B cell (primary cell): ENCODE measurements at regions not wholly inside any gene's neighbourhood (a gene's known extent, or its start where the extent isn't known, plus 50 kb on each side); places are given as distances from the start of the nearest gene placed in this dataset.

ENCODE experiments used
- ATAC-seq: fragments of 200-7000 bp; cut with Tn5 transposase; one replicate; pipeline ENCODE4 v1.10.0; 2021; ENCODE audit warnings: low read depth, mild to moderate bottlenecking, moderate number of reproducible peaks, moderate library complexity
- CTCF ChIA-PET: fragments of 350-600 bp; sonication (Branson Sonifier 250); formaldehyde crosslinking; loops from one replicate; lab custom pipeline; 2021; ENCODE audit warnings: antibody characterized with exemption, inconsistent platforms; lab: Charles Lee
- POLR2A ChIA-PET: fragments of 350-600 bp; sonication (Branson Sonifier 250); formaldehyde crosslinking; loops from one replicate; lab custom pipeline; 2021; ENCODE audit warnings: antibody characterized with exemption; lab: Charles Lee
- DNase-seq: peaks from one replicate; pipeline ENCODE4 v3.0.0; 2013
- H2AFZ ChIP-seq: 2 replicates; pipeline ENCODE4 v1.6.1; 2012; ENCODE audit warnings: mild to moderate bottlenecking, low read depth, low read length; ENCODE audit not compliant: insufficient read depth, poor library complexity, severe bottlenecking
- H3K27ac ChIP-seq, 2 donors: 1 replicate in 1 of 2; 2 replicates in 1 of 2; pipeline ENCODE4 v1.5.1; 2012 to 2013; ENCODE audit warnings: low read length in 2 of 2, mild to moderate bottlenecking in 2 of 2, moderate library complexity in 1 of 2
- H3K27me3 ChIP-seq, 4 experiments: fragments of 200-600 bp in 1 of 4; sonication (generic) in 1 of 4; replicated peaks in 1 of 4; 1 replicate in 2 of 4; 2 replicates in 2 of 4; pipeline versions ENCODE4 v1.6.1 to v1.7.0; 2013 to 2016; ENCODE audit warnings: low read length in 3 of 4, mild to moderate bottlenecking in 2 of 4, mixed read lengths in 1 of 4, moderate library complexity in 1 of 4; ENCODE audit not compliant: insufficient read depth in 4 of 4, control insufficient read depth in 3 of 4; ENCODE audit errors: control extremely low read depth in 1 of 4
- H3K36me3 ChIP-seq, 2 experiments: replicated peaks in 1 of 2; 1 replicate in 1 of 2; 2 replicates in 1 of 2; pipeline versions ENCODE4 v1.6.1 to v1.7.1; 2013; ENCODE audit warnings: low read length in 1 of 2; ENCODE audit not compliant: insufficient read depth in 2 of 2, control insufficient read depth in 1 of 2; ENCODE audit errors: control extremely low read depth in 1 of 2, extremely low read depth in 1 of 2
- H3K4me1 ChIP-seq, 2 donors: fragments of 200-600 bp in 1 of 2; sonication (generic) in 1 of 2; 1 replicate in 1 of 2; 2 replicates in 1 of 2; pipeline versions ENCODE4 v1.5.1 to v1.6.1; 2013 to 2017; ENCODE audit warnings: low read length in 2 of 2; ENCODE audit not compliant: control insufficient read depth in 2 of 2, insufficient read depth in 2 of 2
- H3K4me2 ChIP-seq: replicated peaks from 2 replicates; pipeline ENCODE3; 2012; ENCODE audit warnings: mild to moderate bottlenecking, low read depth, low read length; ENCODE audit not compliant: poor library complexity, severe bottlenecking
- H3K4me3 ChIP-seq, 5 experiments: fragments of 200-600 bp in 1 of 5; sonication (generic) in 1 of 5; 1 replicate in 3 of 5; 2 replicates in 2 of 5; pipeline versions ENCODE4 v1.5.1 to v1.7.0; 2011 to 2016; ENCODE audit warnings: low read length in 4 of 5, mild to moderate bottlenecking in 4 of 5, low read depth in 2 of 5, control low read depth in 1 of 5, moderate library complexity in 1 of 5; ENCODE audit not compliant: insufficient read depth in 1 of 5; ENCODE audit errors: control extremely low read depth in 1 of 5, extremely low read depth in 1 of 5
- H3K79me2 ChIP-seq: fragments of 200-600 bp; sonication (generic); one replicate; pipeline ENCODE4 v1.6.0; 2016; ENCODE audit warnings: low read length; ENCODE audit not compliant: control insufficient read depth, insufficient read depth
- H3K9ac ChIP-seq: fragments of 200-600 bp; sonication (generic); 2 replicates; pipeline ENCODE4 v1.6.1; 2017; ENCODE audit warnings: mild to moderate bottlenecking, low read length, moderate library complexity
- H3K9me3 ChIP-seq, 3 donors: one replicate each; pipeline versions ENCODE4 v1.6.1 to v1.7.1; 2013; ENCODE audit warnings: low read length in 2 of 3; ENCODE audit not compliant: control insufficient read depth in 2 of 3, insufficient read depth in 1 of 3; ENCODE audit errors: control extremely low read depth in 1 of 3
- H4K20me1 ChIP-seq: 2 replicates; pipeline ENCODE4 v1.6.0; 2012; ENCODE audit warnings: mild to moderate bottlenecking, low read length; ENCODE audit not compliant: insufficient read depth, control insufficient read depth, poor library complexity, severe bottlenecking
- H3K27ac Mint-ChIP-seq: one replicate; pipeline ENCODE4 v1.8.0; 2021; ENCODE audit warnings: mixed read lengths
- H3K27me3 Mint-ChIP-seq: one replicate; pipeline ENCODE4 v1.8.0; 2021; ENCODE audit warnings: mixed read lengths
- H3K4me1 Mint-ChIP-seq: one replicate; pipeline ENCODE4 v1.8.0; 2021; ENCODE audit warnings: mixed read lengths
- H3K4me3 Mint-ChIP-seq: one replicate; pipeline ENCODE4 v1.8.0; 2021; ENCODE audit warnings: mixed read lengths
- H3K9me3 Mint-ChIP-seq: one replicate; pipeline ENCODE4 v1.8.0; 2022; ENCODE audit warnings: mixed read lengths; ENCODE audit not compliant: insufficient read depth
- EZH2 ChIP-seq: IDR thresholded peaks from 2 replicates; pipeline ENCODE4 v1.6.1; 2012; ENCODE audit warnings: borderline replicate concordance, low read depth, mild to moderate bottlenecking, moderate library complexity, low read length; ENCODE audit not compliant: insufficient read depth, poor library complexity, severe bottlenecking
- WGBS: methylation state at CpG from one replicate; pipeline ENCODE4 v1.1.5; 2013; ENCODE audit warnings: missing lambda C conversion rate; ENCODE audit not compliant: insufficient coverage; 5-methylcytosine and 5-hydroxymethylcytosine counted together
- intact Hi-C: fragments of 100-400 bp; cut with micrococcal nuclease; formaldehyde crosslinking; loops from one replicate; pipeline ENCODE4 v1.10.0; 2022
- TF ChIP-seq, protein P1 (sequence below): fragments of 200-600 bp; IDR thresholded peaks from one replicate; pipeline ENCODE4 v1.8.0; 2022; ENCODE audit warnings: antibody characterized with exemption, mild to moderate bottlenecking

DNA sequence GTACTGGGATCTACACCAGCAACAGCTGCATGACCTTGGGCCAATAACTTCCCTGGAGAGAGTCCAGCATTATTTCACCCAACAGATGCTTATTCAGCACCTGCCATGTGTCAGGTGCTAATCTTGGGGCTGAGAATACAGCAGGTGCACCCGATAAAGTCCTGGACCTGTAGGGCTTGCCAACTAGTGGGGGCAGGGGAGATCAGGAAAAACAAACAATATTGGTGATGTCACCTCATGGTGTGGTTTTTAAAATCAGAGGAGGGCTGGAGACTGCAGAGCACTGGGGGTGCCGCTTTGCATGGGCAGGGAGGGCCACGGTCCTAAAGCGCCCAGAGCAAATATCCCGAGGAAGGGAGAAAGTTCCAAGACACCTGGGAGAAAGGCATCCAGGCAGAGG, 218.8 kb downstream of the C16orf95 start:
- no peaks in the 10 kb centered on the region for H3K4me1 ChIP-seq
- Mint-ChIP-seq H3K27ac (no peak overlapping the region), H3K27me3 (peaks cover 12% of the 10 kb centered on the region), H3K4me1 (no peaks in the 10 kb centered on the region), H3K4me3 (no peak overlapping the region), H3K9me3 (no peaks in the 10 kb centered on the region)
- no peak overlapping the region for H2AFZ ChIP-seq
- intact Hi-C loops: no loop called here
- ChIA-PET POLR2A (no interaction called here), CTCF (no interaction called here)
- H3K4me2 ChIP-seq: no peak overlapping the region
- ATAC-seq (no peak), DNase-seq (no peak)
- no peaks in the 10 kb centered on the region for H3K36me3 ChIP-seq
- no peak overlapping the region for H3K27ac ChIP-seq
- H3K9ac ChIP-seq: no peak overlapping the region
- peaks cover 0 to 6% (median 0%) of the 10 kb centered on the region in 3 donors for H3K9me3 ChIP-seq
- H3K4me3 ChIP-seq: no peak overlapping the region
- H4K20me1 ChIP-seq: no peaks in the 10 kb centered on the region
- peaks cover 0 to 8% (median 0%) of the 10 kb centered on the region in 4 experiments for H3K27me3 ChIP-seq
- H3K79me2 ChIP-seq: no peaks in the 10 kb centered on the region
- 96% methylated on average over 5 of the region's 5 CpGs for WGBS
- TF ChIP-seq EZH2: no peak
- TF ChIP-seq, protein P1, sequence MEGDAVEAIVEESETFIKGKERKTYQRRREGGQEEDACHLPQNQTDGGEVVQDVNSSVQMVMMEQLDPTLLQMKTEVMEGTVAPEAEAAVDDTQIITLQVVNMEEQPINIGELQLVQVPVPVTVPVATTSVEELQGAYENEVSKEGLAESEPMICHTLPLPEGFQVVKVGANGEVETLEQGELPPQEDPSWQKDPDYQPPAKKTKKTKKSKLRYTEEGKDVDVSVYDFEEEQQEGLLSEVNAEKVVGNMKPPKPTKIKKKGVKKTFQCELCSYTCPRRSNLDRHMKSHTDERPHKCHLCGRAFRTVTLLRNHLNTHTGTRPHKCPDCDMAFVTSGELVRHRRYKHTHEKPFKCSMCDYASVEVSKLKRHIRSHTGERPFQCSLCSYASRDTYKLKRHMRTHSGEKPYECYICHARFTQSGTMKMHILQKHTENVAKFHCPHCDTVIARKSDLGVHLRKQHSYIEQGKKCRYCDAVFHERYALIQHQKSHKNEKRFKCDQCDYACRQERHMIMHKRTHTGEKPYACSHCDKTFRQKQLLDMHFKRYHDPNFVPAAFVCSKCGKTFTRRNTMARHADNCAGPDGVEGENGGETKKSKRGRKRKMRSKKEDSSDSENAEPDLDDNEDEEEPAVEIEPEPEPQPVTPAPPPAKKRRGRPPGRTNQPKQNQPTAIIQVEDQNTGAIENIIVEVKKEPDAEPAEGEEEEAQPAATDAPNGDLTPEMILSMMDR: no peak

DNA sequence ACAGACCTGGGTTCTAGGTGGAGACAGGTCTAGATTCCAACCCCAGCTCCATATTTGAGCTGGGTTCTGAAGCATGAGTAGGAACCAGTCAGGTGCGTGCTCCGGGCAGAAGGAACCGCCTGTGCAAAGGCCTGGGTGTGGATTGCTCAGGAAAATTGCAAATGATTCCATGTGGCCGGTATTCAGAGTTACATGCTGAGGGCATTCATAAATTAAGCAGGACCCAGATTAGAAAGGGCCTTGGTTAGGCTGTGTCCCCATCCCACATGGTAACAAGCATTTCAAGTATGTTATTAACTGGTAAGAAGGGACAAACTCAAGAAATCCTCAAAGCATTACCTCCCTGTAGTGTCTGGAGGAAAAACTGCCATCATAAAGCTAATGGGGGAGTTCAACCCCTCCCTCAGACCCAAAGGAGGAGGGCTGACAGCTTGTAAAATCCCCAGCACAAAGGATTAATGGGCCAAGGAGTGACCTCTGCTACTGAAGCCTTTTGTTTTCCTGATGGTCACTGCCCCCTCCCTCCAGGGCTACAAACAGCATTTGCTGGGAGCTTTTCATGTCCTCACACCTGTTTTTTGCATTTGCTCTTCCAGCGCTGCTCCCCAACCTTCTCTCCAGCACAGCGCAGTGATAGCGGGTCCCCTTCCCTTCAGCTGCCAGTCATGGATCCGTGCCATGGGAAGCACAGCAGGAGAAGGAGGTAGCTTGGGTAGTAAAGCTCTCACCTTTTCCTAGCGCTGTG, 218.0 kb downstream of the C16orf95 start:
- no peak overlapping the region for H3K4me2 ChIP-seq
- no peaks in the 10 kb centered on the region for H3K4me1 ChIP-seq
- TF ChIP-seq, protein P1: no peak
- TF ChIP-seq EZH2: no peak
- H3K4me3 ChIP-seq: no peak overlapping the region
- H3K27ac ChIP-seq: no peak overlapping the region
- H3K9me3 Mint-ChIP-seq: no peaks in the 10 kb centered on the region
- H3K9ac ChIP-seq: no peak overlapping the region
- H3K27ac Mint-ChIP-seq: no peak overlapping the region
- H2AFZ ChIP-seq: no peak overlapping the region
- no peak overlapping the region for H3K4me3 Mint-ChIP-seq
- H3K27me3 Mint-ChIP-seq: peaks cover 12% of the 10 kb centered on the region
- H3K27me3 ChIP-seq: peaks cover 0 to 8% (median 0%) of the 10 kb centered on the region in 4 experiments
- no peaks in the 10 kb centered on the region for H3K4me1 Mint-ChIP-seq
- H3K79me2 ChIP-seq: no peaks in the 10 kb centered on the region
- no peak for DNase-seq
- H3K36me3 ChIP-seq: no peaks in the 10 kb centered on the region
- intact Hi-C loops: no loop called here
- H3K9me3 ChIP-seq: peaks cover 0 to 6% (median 0%) of the 10 kb centered on the region in 3 donors
- WGBS: 95% methylated on average over 4 of the region's 9 CpGs
- no peak for ATAC-seq
- ChIA-PET POLR2A (no interaction called here), CTCF (no interaction called here)
- H4K20me1 ChIP-seq: no peaks in the 10 kb centered on the region
